GM12878 (cell line): ENCODE measurements at regions not wholly inside any gene's neighbourhood (a gene's known extent, or its start where the extent isn't known, plus 50 kb on each side); places are given as distances from the start of the nearest gene placed in this dataset.

Experiments
- ATAC-seq: fragments of 200-7000 bp; cut with Tn5 transposase; 3 replicates; pipeline ENCODE4 v1.9.1; 2020; ENCODE audit warnings: mild to moderate bottlenecking, moderate library complexity
- BruUV-seq: library from RNA; stranded (reverse); fragments of 400-500 nt; replicated peaks from 2 replicates; lab custom pipeline; 2021; lab: Mats Ljungman, UMichigan
- CTCF ChIA-PET: fragments of 300-600 bp; sonication (Branson Sonifier 250); formaldehyde crosslinking; extraction: SDS; loops from one replicate; lab custom pipeline; 2021; ENCODE audit warnings: inconsistent platforms; lab: Yijun Ruan, JAX
- POLR2A ChIA-PET: fragments of 350-600 bp; formaldehyde crosslinking; extraction: SDS; loops from one replicate; lab custom pipeline; 2021; ENCODE audit warnings: inconsistent platforms; lab: Charles Lee
- RAD21 ChIA-PET: fragments of 300-600 bp; sonication (Branson Sonifier 250); formaldehyde crosslinking; loops from one replicate; lab custom pipeline; 2023; ENCODE audit warnings: antibody characterized with exemption; ENCODE audit not compliant: unreplicated experiment; lab: Charles Lee
- SMC1A ChIA-PET: fragments of 300-600 bp; sonication (Branson Sonifier 250); formaldehyde crosslinking; loops from one replicate; lab custom pipeline; 2023; ENCODE audit not compliant: unreplicated experiment, uncharacterized antibody; lab: Charles Lee
- DNase-seq: peaks from one replicate; pipeline ENCODE4 v3.0.0-alpha.2; 2011; ENCODE audit warnings: low read depth, low spot score
- FAIRE-seq: peaks from 3 replicates; lab custom pipeline; 2011; peaks lifted over from hg19 to GRCh38; lab: Jason Lieb, UNC
- H2AFZ ChIP-seq: 2 replicates; pipeline ENCODE4 v1.6.0; 2011; ENCODE audit warnings: low read depth, low read length, control low read depth; ENCODE audit not compliant: control insufficient read depth
- H3K27ac ChIP-seq: 2 replicates; pipeline ENCODE4 v1.5.1; 2011; ENCODE audit warnings: control low read depth; ENCODE audit not compliant: control insufficient read depth, insufficient read depth
- H3K27me3 ChIP-seq, 2 experiments: replicated peaks in 1 of 2; 2 replicates each; pipeline versions ENCODE4 v1.6.0 to v1.6.1; 2011; ENCODE audit warnings: low read length in 1 of 2; ENCODE audit not compliant: control insufficient read depth in 2 of 2, insufficient read depth in 2 of 2
- H3K36me3 ChIP-seq, 2 experiments: 2 replicates each; pipeline ENCODE4 v1.5.1; 2011; ENCODE audit warnings: low read length in 1 of 2; ENCODE audit not compliant: control insufficient read depth in 2 of 2, insufficient read depth in 2 of 2
- H3K4me1 ChIP-seq: 2 replicates; pipeline ENCODE4 v1.6.1; 2011; ENCODE audit warnings: mild to moderate bottlenecking, low read length, moderate library complexity, mixed read lengths; ENCODE audit not compliant: control insufficient read depth, insufficient read depth
- H3K4me2 ChIP-seq: 2 replicates; pipeline ENCODE4 v1.6.0; 2011; ENCODE audit warnings: control low read depth; ENCODE audit not compliant: control insufficient read depth, insufficient read depth
- H3K4me3 ChIP-seq: fragments of 200-600 bp; sonication (generic); 2 replicates; pipeline ENCODE4 v1.5.1; 2016
- H3K79me2 ChIP-seq: 2 replicates; pipeline ENCODE4 v1.6.0; 2011; ENCODE audit warnings: low read length; ENCODE audit not compliant: control insufficient read depth, insufficient read depth
- H3K9ac ChIP-seq: 2 replicates; pipeline ENCODE4 v1.8.0; 2011; ENCODE audit warnings: low read length, control low read depth, mixed read lengths; ENCODE audit not compliant: control insufficient read depth, insufficient read depth
- H3K9me3 ChIP-seq: replicated peaks from 3 replicates; pipeline ENCODE4 v1.5.1; 2011; ENCODE audit warnings: mild to moderate bottlenecking, low read length; ENCODE audit not compliant: control insufficient read depth, insufficient read depth
- H4K20me1 ChIP-seq: 2 replicates; pipeline ENCODE4 v1.6.0; 2011; ENCODE audit not compliant: control insufficient read depth, insufficient read depth
- CBX5 ChIP-seq: sonication (generic); IDR thresholded peaks from 2 replicates; pipeline ENCODE4 v1.6.1; 2016; ENCODE audit warnings: low read depth, moderate library complexity, mild to moderate bottlenecking, inconsistent platforms
- EP300 ChIP-seq, 2 experiments: fragments of 150-350 bp in 1 of 2; IDR thresholded peaks; 2 replicates each; pipeline ENCODE4 v1.6.1; 2011 to 2012; ENCODE audit warnings: low read depth in 2 of 2, low read length in 2 of 2, borderline replicate concordance in 1 of 2, improper control_type of control experiment in 1 of 2, inconsistent platforms in 1 of 2; ENCODE audit not compliant: control insufficient read depth in 1 of 2
- MEF2A ChIP-seq: IDR thresholded peaks from 2 replicates; pipeline ENCODE4 v1.6.1; 2011; ENCODE audit warnings: low read depth, mild to moderate bottlenecking, low read length, moderate library complexity; ENCODE audit not compliant: insufficient read depth
- PML ChIP-seq: IDR thresholded peaks from 2 replicates; pipeline ENCODE4 v1.6.1; 2012; ENCODE audit warnings: low read length, inconsistent platforms
- RUNX3 ChIP-seq: IDR thresholded peaks from 2 replicates; pipeline ENCODE4 v1.6.1; 2012; ENCODE audit warnings: low read length, inconsistent platforms
- WGBS: methylation state at CpG from one replicate; pipeline ENCODE4 v1.1.6; 2016; ENCODE audit warnings: low lambda C conversion rate; ENCODE audit not compliant: insufficient replicate concordance, insufficient coverage; ENCODE audit errors: missing lambda C conversion rate; 5-methylcytosine and 5-hydroxymethylcytosine counted together
- in situ Hi-C: fragments of 300-500 bp; cut with MboI; formaldehyde crosslinking; loops from 9 replicates; pipeline ENCODE4 v1.14.3; 2018; ENCODE audit warnings: mixed read lengths
- intact Hi-C: fragments of 100-400 bp; cut with micrococcal nuclease; formaldehyde crosslinking; loops from one replicate; pipeline ENCODE4 v1.14.2; 2022; ENCODE audit not compliant: unreplicated experiment
- TF ChIP-seq, protein P1 (sequence below): fragments of 450-650 bp; IDR thresholded peaks from 2 replicates; pipeline ENCODE4 v1.6.1; 2016; ENCODE audit warnings: mild to moderate bottlenecking
- TF ChIP-seq, protein P2 (sequence below): IDR thresholded peaks from 2 replicates; pipeline ENCODE4 v1.6.1; 2012; ENCODE audit warnings: low read depth, low read length, improper control_type of control experiment

DNA sequence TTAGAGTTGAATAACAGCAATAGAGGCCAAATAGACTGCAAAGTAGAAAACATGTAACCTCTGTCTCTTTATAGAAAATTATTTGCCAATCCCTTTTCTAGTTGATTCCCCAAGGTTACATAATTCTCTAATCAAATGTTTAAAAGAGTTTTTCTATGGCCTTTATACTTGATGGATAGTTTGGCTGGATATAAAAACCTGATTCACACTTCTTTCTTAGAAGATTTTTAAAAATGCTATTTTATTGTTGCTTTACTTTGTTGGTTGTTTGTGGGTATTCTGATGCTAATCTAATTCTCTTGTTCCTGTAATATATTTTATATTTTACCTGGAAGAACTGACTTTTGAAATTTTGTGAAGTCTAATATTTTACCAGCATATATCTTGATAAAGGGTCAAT lies 331.1 kb upstream of the MTPN start:
- no peak for ATAC-seq
- no peak overlapping the region for H3K27ac ChIP-seq
- no peak overlapping the region for H2AFZ ChIP-seq
- no peaks in the 10 kb centered on the region for H4K20me1 ChIP-seq
- no peak for FAIRE-seq
- SMC1A ChIA-PET: no interaction called here
- DNase-seq: no peak
- no peaks in the 10 kb centered on the region for H3K79me2 ChIP-seq
- in situ Hi-C loops: no loop called here
- BruUV-seq: no TSS peak
- H3K4me1 ChIP-seq: no peaks in the 10 kb centered on the region
- no peaks in the 10 kb centered on the region for H3K9me3 ChIP-seq
- H3K9ac ChIP-seq: no peak overlapping the region
- CTCF ChIA-PET: no interaction called here
- no peaks in the 10 kb centered on the region for H3K27me3 ChIP-seq
- H3K4me2 ChIP-seq: no peak overlapping the region
- H3K4me3 ChIP-seq: no peak overlapping the region
- TF ChIP-seq, protein P1, sequence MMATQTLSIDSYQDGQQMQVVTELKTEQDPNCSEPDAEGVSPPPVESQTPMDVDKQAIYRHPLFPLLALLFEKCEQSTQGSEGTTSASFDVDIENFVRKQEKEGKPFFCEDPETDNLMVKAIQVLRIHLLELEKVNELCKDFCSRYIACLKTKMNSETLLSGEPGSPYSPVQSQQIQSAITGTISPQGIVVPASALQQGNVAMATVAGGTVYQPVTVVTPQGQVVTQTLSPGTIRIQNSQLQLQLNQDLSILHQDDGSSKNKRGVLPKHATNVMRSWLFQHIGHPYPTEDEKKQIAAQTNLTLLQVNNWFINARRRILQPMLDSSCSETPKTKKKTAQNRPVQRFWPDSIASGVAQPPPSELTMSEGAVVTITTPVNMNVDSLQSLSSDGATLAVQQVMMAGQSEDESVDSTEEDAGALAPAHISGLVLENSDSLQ: no peak
- no peak for TF ChIP-seq MEF2A
- intact Hi-C loops: no loop called here
- POLR2A ChIA-PET: no interaction called here
- RAD21 ChIA-PET: no interaction called here
- H3K36me3 ChIP-seq: no peaks in the 10 kb centered on the region

DNA sequence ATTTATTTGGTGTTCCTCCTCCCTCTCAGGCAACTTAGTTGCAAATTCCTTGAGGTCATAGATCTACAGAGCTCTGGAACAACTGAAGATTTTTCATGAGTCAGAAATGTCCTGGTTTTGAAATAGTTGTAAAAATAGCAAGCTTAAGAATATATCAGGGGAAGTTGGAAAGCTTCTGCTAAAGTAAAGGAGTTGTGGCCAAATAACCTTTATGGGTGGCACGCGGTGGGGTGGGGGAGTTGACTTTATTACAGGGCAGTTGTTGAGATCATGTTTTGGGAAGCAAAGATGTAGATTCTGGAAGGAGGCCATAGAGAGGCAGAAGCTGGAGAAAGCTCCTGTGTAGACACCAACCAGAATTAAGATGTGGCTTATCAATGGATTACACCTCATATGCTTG lies 326.0 kb upstream of the MTPN start:
- no peaks in the 10 kb centered on the region for H3K9me3 ChIP-seq
- H3K9ac ChIP-seq: no peak overlapping the region
- ChIA-PET POLR2A (no interaction called here), CTCF (interaction anchor here (0.6 kb wide), 1 partner anchor 20 kb away, joined by 3 read pairs; no protein-coding TSS in a partner anchor), SMC1A (no interaction called here), RAD21 (no interaction called here)
- no peak overlapping the region for H3K4me3 ChIP-seq
- H4K20me1 ChIP-seq: no peaks in the 10 kb centered on the region
- DNase-seq (no peak), ATAC-seq (no peak), FAIRE-seq (no peak)
- no peak overlapping the region for H2AFZ ChIP-seq
- TF ChIP-seq RUNX3: no peak
- TF ChIP-seq PML: no peak
- TF ChIP-seq, protein P2, sequence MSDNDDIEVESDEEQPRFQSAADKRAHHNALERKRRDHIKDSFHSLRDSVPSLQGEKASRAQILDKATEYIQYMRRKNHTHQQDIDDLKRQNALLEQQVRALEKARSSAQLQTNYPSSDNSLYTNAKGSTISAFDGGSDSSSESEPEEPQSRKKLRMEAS: no peak
- TF ChIP-seq CBX5: no peak
- TF ChIP-seq EP300 (IDR thresholded peaks at IDR 0.05; ENCODE audit: borderline replicate concordance in 1 of 2, control insufficient read depth in 1 of 2, low read depth in 2 of 2, low read length in 2 of 2): no peak
- intact Hi-C loops: no loop called here
- H3K36me3 ChIP-seq: no peaks in the 10 kb centered on the region
- no peaks in the 10 kb centered on the region for H3K4me1 ChIP-seq
- no peak overlapping the region for H3K27ac ChIP-seq
- in situ Hi-C loops: no loop called here
- no peaks in the 10 kb centered on the region for H3K27me3 ChIP-seq
- H3K79me2 ChIP-seq: no peaks in the 10 kb centered on the region
- BruUV-seq: no TSS peak
- H3K4me2 ChIP-seq: no peak overlapping the region
- 41% methylated on average over 2 of the region's 2 CpGs for WGBS
